ENCODE measurements at regions not wholly inside any gene's neighbourhood (a gene's known extent, or its start where the extent isn't known, plus 50 kb on each side); places are given as distances from the start of the nearest gene placed in this dataset.
"Not testable (repeated sequence)": the region's sequence is repeated elsewhere in the genome, so short reads cannot be mapped to it uniquely, and the experiment has no call there.

- DNase-seq (ENCODE audit: low read depth, low spot score): no peak
Observed at GRCh38 chr4:124030147-124030546, 633.6 kb downstream of the SPRY1 start.

DNA sequence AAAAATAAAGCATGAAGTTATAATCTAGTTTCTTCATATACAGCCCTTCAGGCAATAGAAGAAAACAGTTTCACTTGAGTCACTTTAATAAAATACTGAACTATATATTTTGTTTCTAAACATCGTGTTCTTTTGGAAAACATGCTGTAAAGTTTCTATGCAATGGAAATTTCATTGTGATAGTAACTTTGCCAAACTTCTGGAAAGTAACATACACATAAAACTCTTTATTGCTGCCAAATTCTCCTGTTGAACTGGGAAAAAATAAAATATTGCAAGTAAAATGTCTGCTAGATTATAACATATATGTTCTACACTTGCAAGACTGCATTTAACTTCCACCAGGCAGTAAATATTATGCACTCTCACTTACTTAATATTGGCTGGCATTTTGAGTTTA, 635.4 kb downstream of the SPRY1 start:
- no peak for DNase-seq (ENCODE audit: low read depth, low spot score)

- DNase-seq (ENCODE audit: low read depth, low spot score): no peak
Observed at GRCh38 chr4:124035364-124036041, 638.9 kb downstream of the SPRY1 start.

GRCh38 chr4:124037236-124037635, 640.6 kb downstream of the SPRY1 start:
- DNase-seq (ENCODE audit: low read depth, low spot score): no peak

DNA sequence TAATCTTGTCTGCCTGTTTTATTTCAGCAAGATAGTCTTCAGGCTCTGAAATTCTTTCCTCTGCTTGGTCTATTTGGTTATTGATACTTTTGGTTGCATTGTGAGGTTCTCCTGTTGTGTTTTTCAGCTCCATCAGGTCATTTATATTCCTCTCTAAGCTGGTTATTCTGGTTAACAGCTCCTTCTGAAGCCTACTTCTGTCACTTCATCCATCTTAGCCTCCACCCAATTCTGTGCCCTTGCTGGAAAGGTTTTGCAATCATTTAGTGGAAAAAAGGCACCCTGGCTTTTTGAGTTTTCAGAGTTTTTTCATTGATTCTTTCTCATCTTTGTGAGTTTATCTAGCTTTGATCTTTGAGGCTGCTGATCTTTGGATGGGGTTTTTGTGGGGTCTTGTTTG, 647.7 kb downstream of the SPRY1 start:
- DNase-seq (ENCODE audit: low read depth, low spot score): no peak

- peak; percentile 49 for DNase-seq (ENCODE audit: low read depth, low spot score)
Observed at GRCh38 chr4:124044867-124045266, 648.3 kb downstream of the SPRY1 start.

GRCh38 chr4:124046190-124046589, 649.6 kb downstream of the SPRY1 start:
- DNase-seq (ENCODE audit: low read depth, low spot score): no peak

DNA sequence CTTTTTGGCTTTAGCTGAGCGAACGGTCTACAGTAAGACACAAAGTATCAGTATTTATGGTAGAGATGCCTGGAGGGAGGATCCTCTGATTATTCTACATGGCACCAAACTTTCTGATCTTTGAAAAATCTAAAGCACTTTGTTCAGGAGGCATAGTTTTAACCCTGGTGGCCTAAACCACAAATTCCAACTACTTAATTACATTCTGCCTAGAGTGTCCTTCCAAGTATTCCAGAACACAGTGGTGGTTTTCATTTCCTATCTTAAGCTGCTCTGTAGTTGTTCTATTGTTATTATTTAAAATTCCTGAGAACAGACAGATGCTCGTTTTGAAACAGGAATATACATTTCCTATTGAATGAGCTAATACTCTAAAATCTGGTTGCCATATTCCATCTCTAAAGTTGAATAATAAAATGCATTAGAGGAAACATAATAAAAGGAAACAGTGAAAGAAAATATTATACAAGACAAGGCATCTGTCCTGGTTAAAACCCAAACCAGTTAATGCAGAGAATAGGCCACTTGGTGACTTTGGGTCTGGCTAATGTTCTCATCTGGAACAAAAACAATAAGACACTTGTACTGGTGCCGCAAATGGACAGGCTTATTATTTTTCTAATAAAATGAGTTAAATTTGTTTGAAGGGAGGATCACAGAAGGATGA, 657.4 kb downstream of the SPRY1 start:
- no peak for DNase-seq (ENCODE audit: low read depth, low spot score)

DNA sequence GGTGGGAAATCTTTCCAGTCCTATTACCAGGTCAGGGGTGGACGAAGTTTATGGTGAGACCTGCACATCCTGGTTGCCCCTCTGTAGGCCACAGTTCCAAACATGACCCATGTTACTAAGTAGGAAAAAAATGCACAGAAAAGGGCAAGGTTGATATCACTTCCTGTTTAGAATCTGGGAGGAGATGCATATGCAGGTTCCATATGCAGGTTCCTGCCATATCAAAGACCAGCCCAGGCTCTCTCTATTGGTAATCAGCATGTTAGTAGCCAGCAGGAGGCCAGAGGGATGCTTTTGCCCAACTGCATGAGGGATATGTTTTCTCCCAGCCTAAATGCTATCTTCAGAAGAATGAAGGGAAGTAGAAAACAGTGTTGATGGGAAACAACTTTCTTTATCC, 657.2 kb downstream of the ANKRD50 start:
- no peak for DNase-seq (ENCODE audit: low read depth, low spot score)

- DNase-seq (ENCODE audit: low read depth, low spot score): no peak
Observed at GRCh38 chr4:124055896-124056295, 656.6 kb downstream of the ANKRD50 start.

- peak; percentile 2 for DNase-seq (ENCODE audit: low read depth, low spot score)
Observed at GRCh38 chr4:124060261-124060918, 652.1 kb downstream of the ANKRD50 start.

DNA sequence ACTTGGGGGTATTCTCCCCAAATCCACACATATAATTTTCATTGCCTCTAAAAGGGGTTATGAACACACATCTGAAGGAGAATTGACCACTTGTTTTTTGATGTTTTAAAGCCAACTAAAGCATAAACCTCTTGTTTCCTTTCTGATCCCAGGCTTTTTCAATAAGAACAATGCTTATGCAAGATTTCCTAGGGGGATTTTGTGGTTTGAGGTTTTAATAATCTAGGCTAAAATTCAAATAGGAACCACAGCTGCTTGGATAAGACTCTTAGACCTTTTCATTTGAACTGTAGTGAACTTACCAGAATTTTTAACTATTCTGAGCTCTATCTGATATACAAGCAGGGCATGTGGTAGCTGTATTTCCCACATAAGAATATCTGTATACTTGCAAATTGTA, 651.1 kb downstream of the ANKRD50 start:
- no peak for DNase-seq (ENCODE audit: low read depth, low spot score)

DNA sequence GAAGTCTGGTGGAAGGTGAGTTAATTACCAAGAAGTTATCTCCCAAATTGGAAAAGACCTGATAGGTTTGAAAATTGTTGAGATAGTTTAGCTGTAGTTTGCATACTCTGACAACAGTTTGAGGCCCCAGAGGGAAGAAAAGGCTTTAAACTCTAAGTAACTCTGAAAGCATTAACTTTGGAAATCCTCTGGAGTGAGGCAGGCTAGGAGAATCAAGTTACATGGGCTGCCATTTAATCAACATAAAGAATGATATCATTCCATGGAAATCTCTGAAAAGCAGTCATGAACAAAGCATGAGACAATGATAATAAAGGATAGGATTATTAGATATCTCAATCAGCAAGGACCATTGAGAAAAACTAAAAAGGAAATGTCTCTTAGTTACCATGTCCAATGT, 647.1 kb downstream of the ANKRD50 start:
- no peak for DNase-seq (ENCODE audit: low read depth, low spot score)

GRCh38 chr4:124065936-124066335, 646.6 kb downstream of the ANKRD50 start:
- no peak for DNase-seq (ENCODE audit: low read depth, low spot score)

- no peak for DNase-seq (ENCODE audit: low read depth, low spot score)
Observed at GRCh38 chr4:124066595-124066994, 645.9 kb downstream of the ANKRD50 start.

- no peak for DNase-seq (ENCODE audit: low read depth, low spot score)
Observed at GRCh38 chr4:124067046-124067445, 645.5 kb downstream of the ANKRD50 start.

GRCh38 chr4:124070688-124071484, 641.6 kb downstream of the ANKRD50 start:
- DNase-seq (ENCODE audit: low read depth, low spot score): no peak

- DNase-seq (ENCODE audit: low read depth, low spot score): not testable (repeated sequence)
Observed at GRCh38 chr4:124075276-124075675, 637.3 kb downstream of the ANKRD50 start.

- no peak for DNase-seq (ENCODE audit: low read depth, low spot score)
Observed at GRCh38 chr4:124079174-124079780, 633.3 kb downstream of the ANKRD50 start.

DNA sequence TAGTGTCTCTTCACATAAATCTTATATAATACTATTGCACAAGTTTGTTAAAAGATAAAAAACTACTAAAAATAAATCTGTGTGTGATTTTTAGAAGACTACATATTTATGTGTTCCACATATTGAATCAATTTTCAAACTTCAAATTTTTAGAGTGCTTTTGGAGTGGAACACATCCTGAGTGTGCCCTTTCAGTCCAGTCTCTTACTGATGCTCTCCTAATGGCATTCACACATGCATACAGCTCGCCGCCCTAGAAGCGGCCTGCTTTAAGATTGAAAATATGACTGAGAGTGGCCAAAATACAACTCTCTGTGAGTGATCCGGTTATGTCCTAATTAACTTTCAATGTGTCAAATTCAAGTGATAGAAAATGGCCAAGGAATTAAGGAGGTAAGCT, 628.8 kb downstream of the ANKRD50 start:
- no peak for DNase-seq (ENCODE audit: low read depth, low spot score)

DNA sequence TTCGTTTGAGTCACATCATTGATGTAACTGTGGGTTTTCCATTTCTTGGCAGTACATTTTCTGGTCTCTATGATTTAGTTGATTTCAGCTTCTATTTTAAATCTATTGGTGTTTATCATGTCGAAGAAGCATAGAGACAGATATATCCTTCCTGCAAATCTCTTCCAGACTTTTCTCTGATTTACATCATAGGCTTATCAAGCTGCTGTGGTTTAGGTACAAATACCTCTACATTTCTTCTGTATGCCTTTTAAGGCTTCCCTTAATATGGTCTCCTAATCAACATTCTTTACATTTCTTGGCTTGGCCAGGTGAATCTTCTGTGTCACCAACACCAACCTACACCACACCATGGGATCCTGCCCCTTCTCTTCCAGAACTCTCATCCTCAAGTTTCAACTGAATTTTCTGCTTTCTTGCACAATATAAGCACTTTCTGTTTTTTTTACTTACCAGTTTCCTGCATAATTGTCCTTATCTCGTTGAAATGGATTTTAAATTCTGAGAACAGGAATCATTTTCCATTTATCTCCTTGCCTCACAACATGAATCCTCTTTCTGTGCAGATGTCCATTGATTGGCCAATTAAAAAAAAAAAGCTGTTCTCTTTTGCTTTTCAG, 626.9 kb downstream of the ANKRD50 start:
- no peak for DNase-seq (ENCODE audit: low read depth, low spot score)

Data from ELF-1 (cell line).